HK-2 (cell line): ENCODE measurements at regions not wholly inside any gene's neighbourhood (a gene's known extent, or its start where the extent isn't known, plus 50 kb on each side); places are given as distances from the start of the nearest gene placed in this dataset.

Experiments used
- DNase-seq: peaks from one replicate; pipeline ENCODE4 v3.0.0-alpha.2; 2018; ENCODE audit not compliant: unreplicated experiment

GRCh38 chr2:193774166-193774565 lies 1579.4 kb upstream of the TMEFF2 start:
- no peak for DNase-seq

GRCh38 chr2:193751299-193751698 lies 1556.6 kb upstream of the TMEFF2 start:
- no peak for DNase-seq

DNA sequence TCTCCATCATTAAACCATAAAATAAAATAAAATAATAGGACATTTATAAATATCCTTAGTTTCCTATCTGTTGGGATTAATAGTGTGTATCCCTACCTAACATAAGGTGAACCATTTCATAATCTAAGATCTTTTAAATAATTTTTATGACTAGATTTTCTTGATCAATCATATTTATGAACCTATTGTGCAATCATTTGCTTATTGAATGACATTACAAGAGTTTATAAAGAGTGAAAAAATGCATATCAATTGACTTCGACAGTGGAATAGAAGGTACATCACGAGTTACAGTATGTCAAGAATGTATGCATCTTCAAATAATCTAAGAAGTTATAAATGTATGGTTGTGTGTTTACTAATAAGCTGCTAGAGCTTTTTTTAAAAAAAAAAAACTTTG lies 1554.8 kb upstream of the TMEFF2 start:
- DNase-seq: no peak

GRCh38 chr2:193743089-193743488 lies 1548.4 kb upstream of the TMEFF2 start:
- DNase-seq: no peak

DNA sequence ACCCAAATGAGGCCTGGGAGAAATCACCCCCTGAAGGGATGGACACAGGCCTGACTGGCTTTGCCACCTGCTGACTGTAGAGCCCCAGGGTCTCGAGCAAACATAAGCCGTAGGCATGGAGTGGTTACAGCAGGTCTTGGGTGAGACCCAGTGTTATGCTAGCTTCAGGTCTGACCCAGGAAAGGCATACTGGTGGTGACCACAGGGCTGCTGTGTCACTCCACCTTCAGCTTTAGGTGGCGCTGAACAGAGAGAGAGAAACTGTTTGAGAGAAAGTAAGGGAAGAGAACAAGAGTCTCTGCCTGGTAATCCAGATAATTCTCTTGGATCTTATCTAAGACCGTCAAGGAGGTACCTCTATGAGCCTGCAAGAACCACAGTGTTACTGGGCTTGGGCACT lies 1544.2 kb upstream of the TMEFF2 start:
- DNase-seq: no peak

DNA sequence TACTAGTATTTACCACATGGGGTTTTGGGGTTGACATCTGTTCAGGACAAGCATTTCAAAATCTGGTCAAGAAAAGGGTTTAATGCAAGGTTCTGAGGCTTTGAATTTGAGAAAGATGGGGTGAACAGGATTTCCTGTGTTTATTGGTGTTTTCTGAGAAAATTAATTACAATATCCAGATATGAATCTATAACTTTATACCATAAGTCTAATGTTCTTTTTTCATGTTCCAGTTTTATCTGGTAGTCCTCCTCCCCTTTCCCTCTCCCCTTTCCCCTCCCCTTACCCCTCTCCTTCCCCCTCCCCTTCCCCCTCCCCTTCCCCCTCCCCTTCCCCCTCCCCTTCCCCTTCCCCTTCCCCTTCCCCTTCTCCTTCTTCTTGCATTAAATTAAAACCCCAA lies 1518.2 kb upstream of the TMEFF2 start:
- DNase-seq: no peak

- no peak for DNase-seq
Observed at GRCh38 chr2:193703411-193703810, 1508.7 kb upstream of the TMEFF2 start.

DNA sequence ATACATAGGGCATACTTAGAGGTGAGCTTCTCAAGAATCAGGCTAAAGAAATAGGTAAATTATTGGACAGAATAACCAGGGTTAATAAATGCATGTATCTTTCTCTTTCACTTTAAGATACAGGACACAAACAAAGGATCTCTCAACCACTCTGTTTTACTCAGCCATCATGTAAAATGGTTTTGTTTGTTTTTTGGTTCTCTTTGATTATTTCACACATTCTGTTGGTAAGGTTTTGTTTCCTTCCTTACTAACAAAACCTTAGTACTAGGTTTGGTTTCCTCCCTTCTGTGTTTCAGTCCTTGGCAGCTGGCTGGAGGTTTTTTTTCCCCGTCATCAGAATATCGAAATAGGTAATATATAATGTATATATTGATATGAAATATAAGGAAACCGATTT lies 1506.8 kb upstream of the TMEFF2 start:
- DNase-seq: no peak

- peak; percentile 5 for DNase-seq
Observed at GRCh38 chr2:193695367-193695766, 1500.6 kb upstream of the TMEFF2 start.

DNA sequence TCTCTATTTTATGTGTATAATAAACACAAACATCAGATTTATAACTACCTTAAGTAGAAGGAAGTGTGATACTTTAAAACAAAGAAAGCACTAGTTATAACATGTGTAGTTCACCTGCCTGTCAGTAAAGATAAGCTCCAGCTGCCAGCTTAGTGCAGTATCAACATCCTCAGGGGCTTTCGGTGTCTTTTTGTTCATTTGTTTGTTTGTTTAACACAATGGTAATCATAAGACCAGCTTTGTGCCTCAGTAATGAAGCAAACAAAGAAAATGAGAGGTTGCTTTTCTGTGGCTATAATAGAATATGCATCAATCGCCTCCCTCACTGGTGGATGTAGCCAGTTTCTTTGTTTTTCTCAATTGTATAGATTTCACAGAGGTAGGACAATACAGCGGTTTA lies 1499.0 kb upstream of the TMEFF2 start:
- DNase-seq: no peak

- DNase-seq: no peak
Observed at GRCh38 chr2:193690572-193690971, 1495.8 kb upstream of the TMEFF2 start.

- no peak for DNase-seq
Observed at GRCh38 chr2:193687195-193687594, 1492.5 kb upstream of the TMEFF2 start.

GRCh38 chr2:193679847-193680246 lies 1485.1 kb upstream of the TMEFF2 start:
- no peak for DNase-seq

GRCh38 chr2:193670478-193670877 lies 1475.7 kb upstream of the TMEFF2 start:
- no peak for DNase-seq

DNA sequence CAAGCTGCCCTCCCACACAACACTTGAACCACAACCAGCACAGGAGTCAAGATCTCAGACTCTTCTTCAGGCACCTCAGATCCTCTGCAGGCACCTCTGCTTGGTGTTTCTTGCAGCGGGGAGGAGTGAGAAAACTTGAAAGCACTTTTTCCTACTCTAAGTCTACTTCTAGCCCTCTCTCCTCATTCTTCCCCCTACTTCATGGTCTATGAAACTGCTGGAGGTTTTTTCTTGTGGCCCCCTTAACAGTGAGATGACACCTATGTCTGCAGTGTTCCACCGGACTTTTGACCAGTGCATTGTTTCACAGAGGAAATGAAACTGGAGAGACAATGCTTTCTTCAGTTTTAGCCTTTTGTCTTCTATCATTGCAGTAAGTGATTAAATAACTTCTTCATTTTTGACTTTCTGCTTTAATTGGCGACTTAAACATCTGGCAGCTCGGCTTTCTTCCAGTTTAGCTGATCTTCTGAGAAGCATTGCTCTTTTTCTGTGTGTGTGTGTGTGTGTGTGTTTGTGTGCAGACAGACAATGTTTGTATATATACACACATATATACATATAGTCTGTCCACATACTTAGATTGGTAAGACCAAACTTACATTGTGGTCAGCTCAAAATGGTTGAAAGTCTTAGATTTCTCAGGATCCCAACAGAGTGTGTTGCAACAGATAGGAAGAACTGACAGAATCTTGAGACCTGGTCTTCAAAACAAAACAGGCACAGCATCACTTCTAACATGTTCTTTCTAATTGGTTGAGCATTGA lies 1474.0 kb upstream of the TMEFF2 start:
- no peak for DNase-seq

- DNase-seq: no peak
Observed at GRCh38 chr2:193627927-193628272, 1433.2 kb upstream of the TMEFF2 start.

DNA sequence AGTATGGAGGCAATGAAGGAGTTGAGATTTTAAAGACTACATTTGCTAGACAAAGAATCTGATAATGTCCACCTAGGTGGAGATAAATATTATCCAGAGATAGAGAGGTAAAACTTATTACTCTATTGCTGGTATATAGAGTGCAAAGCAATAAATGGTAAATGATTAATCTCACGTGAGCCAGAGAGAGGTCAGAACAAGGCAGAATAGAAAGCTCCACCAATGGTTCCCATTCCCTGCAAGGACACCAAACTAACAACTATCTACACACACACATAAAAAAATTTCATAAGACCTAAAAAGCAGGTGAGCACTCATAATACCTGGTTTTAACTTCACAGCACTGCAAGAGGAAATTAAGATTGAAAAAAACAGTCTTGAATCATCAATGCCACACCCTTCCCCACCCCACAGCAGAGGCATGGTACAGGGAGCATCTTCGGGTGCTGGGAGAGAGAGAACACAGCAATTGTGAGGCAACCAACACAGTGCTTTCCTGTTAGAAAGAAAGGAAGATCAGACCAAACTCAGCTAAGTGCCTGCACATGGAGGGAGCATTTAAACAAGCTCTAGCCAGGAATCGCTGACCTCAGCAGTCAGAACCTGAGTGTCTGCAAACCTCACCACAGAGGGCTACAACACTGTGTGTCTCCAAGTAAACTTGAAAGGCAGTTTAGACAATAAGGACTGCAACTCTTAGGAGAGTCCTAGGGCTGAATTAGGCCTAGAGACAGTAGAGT lies 1432.6 kb upstream of the TMEFF2 start:
- DNase-seq: no peak

- no peak for DNase-seq
Observed at GRCh38 chr2:193608451-193608850, 1413.7 kb upstream of the TMEFF2 start.

DNA sequence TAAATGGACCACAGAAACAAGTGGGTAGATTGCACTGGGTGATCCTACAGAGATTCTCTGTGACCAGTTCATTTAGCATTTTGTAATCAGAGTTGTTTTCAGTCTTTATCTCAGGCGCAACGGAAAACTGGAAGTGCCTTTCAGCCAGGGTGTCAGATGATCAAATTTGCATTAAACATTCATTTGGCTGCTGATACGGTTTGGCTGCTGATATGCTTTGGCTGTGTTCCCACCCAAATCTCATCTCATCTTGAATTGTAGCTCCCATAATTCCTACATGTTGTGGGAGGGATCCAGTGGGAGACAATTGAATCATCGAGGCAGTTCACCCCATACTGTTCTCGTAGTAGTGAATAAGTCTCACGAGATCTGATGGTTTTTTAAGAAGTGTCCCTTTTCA lies 1396.1 kb upstream of the TMEFF2 start:
- no peak for DNase-seq

GRCh38 chr2:193584522-193584938 lies 1389.8 kb upstream of the TMEFF2 start:
- peak; percentile 20 for DNase-seq

- DNase-seq: peak; percentile 42
Observed at GRCh38 chr2:193583638-193584400, 1389.1 kb upstream of the TMEFF2 start.

- no peak for DNase-seq
Observed at GRCh38 chr2:193581807-193582206, 1387.1 kb upstream of the TMEFF2 start.
